Activated T-helper 2 cell treated with anti-CD3 and anti-CD28 coated beads, Interferon-gamma antibody, Interleukin-2, Interleukin-4, amounts not matched to agents 10 μg/mL and 5 μg/mL and 100 μg/mL, durations not matched to agents 14 hours and 24 hours and 36 hours (primary cell): ENCODE measurements at regions not wholly inside any gene's neighbourhood (a gene's known extent, or its start where the extent isn't known, plus 50 kb on each side); places are given as distances from the start of the nearest gene placed in this dataset.

Source experiments
- DNase-seq: peaks from one replicate; pipeline ENCODE4 v3.0.0; 2021; ENCODE audit warnings: low spot score
- H3K27ac Mint-ChIP-seq: one replicate; pipeline ENCODE4 v1.8.0; 2021; ENCODE audit warnings: mixed read lengths
- H3K27me3 Mint-ChIP-seq: one replicate; pipeline ENCODE4 v1.8.0; 2021; ENCODE audit warnings: low read depth, mixed read lengths
- H3K36me3 Mint-ChIP-seq: one replicate; pipeline ENCODE4 v1.8.0; 2021; ENCODE audit warnings: low read depth, mixed read lengths
- H3K4me1 Mint-ChIP-seq: one replicate; pipeline ENCODE4 v1.8.0; 2021; ENCODE audit warnings: low read depth, mixed read lengths
- H3K4me3 Mint-ChIP-seq: one replicate; pipeline ENCODE4 v1.8.0; 2021; ENCODE audit warnings: low read depth, mild to moderate bottlenecking, moderate library complexity, mixed read lengths
- H3K9me3 Mint-ChIP-seq: one replicate; pipeline ENCODE4 v1.8.0; 2021; ENCODE audit warnings: mixed read lengths
- intact Hi-C: fragments of 100-400 bp; cut with micrococcal nuclease; formaldehyde crosslinking; loops from one replicate; pipeline ENCODE4 v1.15.1; 2023

GRCh38 chr7:114007386-114007785, 88.6 kb upstream of the PPP1R3A start:
- H3K4me3 Mint-ChIP-seq: no peak overlapping the region
- H3K36me3 Mint-ChIP-seq: no peaks in the 10 kb centered on the region
- H3K27me3 Mint-ChIP-seq: no peaks in the 10 kb centered on the region
- DNase-seq: no peak
- H3K27ac Mint-ChIP-seq: no peak overlapping the region
- no peaks in the 10 kb centered on the region for H3K4me1 Mint-ChIP-seq
- H3K9me3 Mint-ChIP-seq: peaks cover under 1% of the 10 kb centered on the region
- intact Hi-C loops: no loop called here

GRCh38 chr7:113998934-113999333, 80.1 kb upstream of the PPP1R3A start:
- H3K4me1 Mint-ChIP-seq: no peaks in the 10 kb centered on the region
- no peak overlapping the region for H3K4me3 Mint-ChIP-seq
- H3K9me3 Mint-ChIP-seq: peaks cover 9% of the 10 kb centered on the region
- no peak for DNase-seq
- H3K27me3 Mint-ChIP-seq: no peaks in the 10 kb centered on the region
- intact Hi-C loops: no loop called here
- H3K36me3 Mint-ChIP-seq: no peaks in the 10 kb centered on the region
- no peak overlapping the region for H3K27ac Mint-ChIP-seq

- Mint-ChIP-seq H3K27ac (no peak overlapping the region), H3K27me3 (no peaks in the 10 kb centered on the region), H3K36me3 (no peaks in the 10 kb centered on the region), H3K4me3 (no peak overlapping the region), H3K9me3 (no peaks in the 10 kb centered on the region), H3K4me1 (no peaks in the 10 kb centered on the region)
- intact Hi-C loops: no loop called here
- DNase-seq: no peak
Observed at GRCh38 chr7:113996405-113996804, 77.6 kb upstream of the PPP1R3A start.

GRCh38 chr7:113986216-113986615, 67.4 kb upstream of the PPP1R3A start:
- H3K4me3 Mint-ChIP-seq: no peak overlapping the region
- no peak overlapping the region for H3K27ac Mint-ChIP-seq
- no peaks in the 10 kb centered on the region for H3K27me3 Mint-ChIP-seq
- DNase-seq: no peak
- intact Hi-C loops: no loop called here
- H3K36me3 Mint-ChIP-seq: no peaks in the 10 kb centered on the region
- no peaks in the 10 kb centered on the region for H3K4me1 Mint-ChIP-seq
- no peaks in the 10 kb centered on the region for H3K9me3 Mint-ChIP-seq

- no peaks in the 10 kb centered on the region for H3K9me3 Mint-ChIP-seq
- H3K4me1 Mint-ChIP-seq: no peaks in the 10 kb centered on the region
- no peak overlapping the region for H3K4me3 Mint-ChIP-seq
- H3K27ac Mint-ChIP-seq: no peak overlapping the region
- DNase-seq: no peak
- H3K27me3 Mint-ChIP-seq: no peaks in the 10 kb centered on the region
- no peaks in the 10 kb centered on the region for H3K36me3 Mint-ChIP-seq
- intact Hi-C loops: no loop called here
Observed at GRCh38 chr7:113976508-113976907, 57.7 kb upstream of the PPP1R3A start.

- Mint-ChIP-seq H3K4me1 (no peaks in the 10 kb centered on the region), H3K4me3 (no peak overlapping the region)
Observed at GRCh38 chr7:113968713-113969112, 49.9 kb upstream of the PPP1R3A start.

More at GRCh38 chr7:113968713-113969112, 49.9 kb upstream of the PPP1R3A start:
- no peaks in the 10 kb centered on the region for H3K27me3 Mint-ChIP-seq
- H3K9me3 Mint-ChIP-seq: no peaks in the 10 kb centered on the region
- intact Hi-C loops: no loop called here
- no peaks in the 10 kb centered on the region for H3K36me3 Mint-ChIP-seq
- no peak for DNase-seq
- H3K27ac Mint-ChIP-seq: no peak overlapping the region
